ENCODE measurements at regions not wholly inside any gene's neighbourhood (a gene's known extent, or its start where the extent isn't known, plus 50 kb on each side); places are given as distances from the start of the nearest gene placed in this dataset.
"Not testable (repeated sequence)": the region's sequence is repeated elsewhere in the genome, so short reads cannot be mapped to it uniquely, and the experiment has no call there.

DNA sequence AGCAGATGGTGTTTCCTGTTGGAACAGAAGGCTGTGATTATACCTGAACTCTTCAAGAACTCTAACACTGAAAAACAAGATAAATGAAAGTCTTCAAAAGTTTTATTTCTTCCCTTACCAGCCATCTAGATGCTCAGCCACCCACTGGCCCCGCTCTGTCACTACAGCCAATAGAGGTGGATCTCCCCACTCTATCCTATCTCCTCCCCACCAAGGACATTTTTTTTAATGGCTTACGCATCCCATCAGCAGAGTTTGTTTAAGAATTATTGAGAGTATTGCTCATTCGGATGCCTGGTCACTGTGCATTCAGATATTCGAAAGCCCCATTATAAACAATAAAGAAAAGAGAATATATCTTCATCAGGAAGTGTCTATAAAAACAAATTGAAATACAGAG lies 159.4 kb downstream of the RASEF start:
- DNase-seq, result no peak
- Mint-ChIP-seq H3K27ac (no peak overlapping the region), H3K4me1 (ENCODE audit: low read depth) (no peaks in the 10 kb centered on the region), H3K9me3 (no peaks in the 10 kb centered on the region), H3K36me3 (ENCODE audit: low read depth) (no peaks in the 10 kb centered on the region), H3K27me3 (ENCODE audit: insufficient read depth) (no peaks in the 10 kb centered on the region; the same call in 1 of the 2 replicates), H3K4me3 (no peak overlapping the region)
- TF ChIP-seq, protein P1, sequence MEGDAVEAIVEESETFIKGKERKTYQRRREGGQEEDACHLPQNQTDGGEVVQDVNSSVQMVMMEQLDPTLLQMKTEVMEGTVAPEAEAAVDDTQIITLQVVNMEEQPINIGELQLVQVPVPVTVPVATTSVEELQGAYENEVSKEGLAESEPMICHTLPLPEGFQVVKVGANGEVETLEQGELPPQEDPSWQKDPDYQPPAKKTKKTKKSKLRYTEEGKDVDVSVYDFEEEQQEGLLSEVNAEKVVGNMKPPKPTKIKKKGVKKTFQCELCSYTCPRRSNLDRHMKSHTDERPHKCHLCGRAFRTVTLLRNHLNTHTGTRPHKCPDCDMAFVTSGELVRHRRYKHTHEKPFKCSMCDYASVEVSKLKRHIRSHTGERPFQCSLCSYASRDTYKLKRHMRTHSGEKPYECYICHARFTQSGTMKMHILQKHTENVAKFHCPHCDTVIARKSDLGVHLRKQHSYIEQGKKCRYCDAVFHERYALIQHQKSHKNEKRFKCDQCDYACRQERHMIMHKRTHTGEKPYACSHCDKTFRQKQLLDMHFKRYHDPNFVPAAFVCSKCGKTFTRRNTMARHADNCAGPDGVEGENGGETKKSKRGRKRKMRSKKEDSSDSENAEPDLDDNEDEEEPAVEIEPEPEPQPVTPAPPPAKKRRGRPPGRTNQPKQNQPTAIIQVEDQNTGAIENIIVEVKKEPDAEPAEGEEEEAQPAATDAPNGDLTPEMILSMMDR (IDR thresholded peaks at IDR 0.05), result no peak

DNA sequence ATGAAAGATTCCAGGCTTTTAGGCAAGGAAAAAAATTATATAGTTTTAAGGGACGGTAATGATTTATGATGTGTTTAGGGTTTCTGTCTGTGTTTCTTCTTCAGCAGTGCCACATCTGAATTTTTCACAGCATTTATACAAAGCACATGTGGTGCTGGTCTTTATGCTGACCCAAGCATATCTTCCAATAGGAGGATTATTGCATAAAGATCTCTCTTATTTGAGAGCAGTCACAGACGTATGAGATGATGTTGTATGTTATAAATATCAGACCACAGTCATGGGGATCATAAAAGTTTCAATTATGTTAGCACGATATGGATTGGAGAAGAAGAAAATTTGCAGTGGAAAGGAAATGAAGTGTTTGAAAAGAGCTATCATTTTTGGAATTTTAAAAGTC lies 150.9 kb downstream of the RASEF start:
- Mint-ChIP-seq H3K4me1 (ENCODE audit: low read depth) (no peaks in the 10 kb centered on the region), H3K27me3 (ENCODE audit: insufficient read depth) (no peaks in the 10 kb centered on the region), H3K27ac (no peak overlapping the region), H3K36me3 (ENCODE audit: low read depth) (peaks cover 7% of the 10 kb centered on the region), H3K4me3 (no peak overlapping the region), H3K9me3 (peaks cover 27% of the 10 kb centered on the region)
- TF ChIP-seq, protein P1 (IDR thresholded peaks at IDR 0.05), result no peak
- no peak for DNase-seq

DNA sequence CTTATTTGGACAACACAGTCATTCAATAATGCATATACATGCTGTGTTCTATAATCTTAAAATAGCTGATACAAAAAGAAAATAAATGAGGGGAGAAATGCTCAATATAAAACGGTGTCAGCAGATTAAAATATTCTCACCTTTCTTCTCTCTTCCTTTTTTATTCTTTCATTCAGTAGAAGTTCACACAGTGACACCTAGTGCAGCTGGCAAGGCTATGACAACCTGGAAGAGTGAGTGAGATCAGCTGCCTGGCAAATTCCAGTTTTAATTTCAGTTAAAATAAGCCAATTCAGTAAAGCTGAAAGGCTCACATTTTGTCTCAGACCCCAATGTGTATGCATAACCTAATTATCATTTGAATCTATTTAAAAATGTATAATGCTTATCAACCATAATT lies 150.3 kb downstream of the RASEF start:
- H3K27ac Mint-ChIP-seq, result no peak overlapping the region
- peaks cover 7% of the 10 kb centered on the region for H3K36me3 Mint-ChIP-seq (ENCODE audit: low read depth)
- H3K27me3 Mint-ChIP-seq (ENCODE audit: insufficient read depth), result no peaks in the 10 kb centered on the region
- TF ChIP-seq, protein P1 (IDR thresholded peaks at IDR 0.05), result no peak
- no peaks in the 10 kb centered on the region for H3K4me1 Mint-ChIP-seq (ENCODE audit: low read depth)
- H3K4me3 Mint-ChIP-seq, result no peak overlapping the region
- peaks cover 30% of the 10 kb centered on the region for H3K9me3 Mint-ChIP-seq
- no peak for DNase-seq

DNA sequence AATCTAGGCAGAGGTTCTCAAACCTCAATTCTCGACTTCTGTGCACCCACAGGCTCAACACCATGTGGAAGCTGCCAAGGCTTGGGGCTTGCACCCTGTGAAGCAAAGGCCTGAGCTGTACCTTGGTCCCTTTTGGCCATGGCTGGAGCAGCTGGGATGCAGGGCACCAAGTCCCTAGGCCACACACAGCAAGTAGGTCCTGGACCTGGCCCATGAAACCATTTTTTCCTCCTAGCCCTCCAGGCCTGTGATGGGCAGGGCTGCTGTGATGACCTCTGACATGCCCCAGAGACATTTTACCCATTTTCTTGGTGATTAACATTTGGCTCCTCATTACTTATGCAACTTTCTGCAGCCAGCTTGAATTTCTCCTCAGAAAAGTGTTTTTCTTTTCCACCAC lies 146.7 kb downstream of the RASEF start:
- H3K27ac Mint-ChIP-seq; H3K27me3 Mint-ChIP-seq (ENCODE audit: insufficient read depth); DNase-seq; H3K4me1 Mint-ChIP-seq (ENCODE audit: low read depth); H3K4me3 Mint-ChIP-seq; H3K36me3 Mint-ChIP-seq (ENCODE audit: low read depth): not testable (repeated sequence)
- peaks cover 30% of the 10 kb centered on the region for H3K9me3 Mint-ChIP-seq

DNA sequence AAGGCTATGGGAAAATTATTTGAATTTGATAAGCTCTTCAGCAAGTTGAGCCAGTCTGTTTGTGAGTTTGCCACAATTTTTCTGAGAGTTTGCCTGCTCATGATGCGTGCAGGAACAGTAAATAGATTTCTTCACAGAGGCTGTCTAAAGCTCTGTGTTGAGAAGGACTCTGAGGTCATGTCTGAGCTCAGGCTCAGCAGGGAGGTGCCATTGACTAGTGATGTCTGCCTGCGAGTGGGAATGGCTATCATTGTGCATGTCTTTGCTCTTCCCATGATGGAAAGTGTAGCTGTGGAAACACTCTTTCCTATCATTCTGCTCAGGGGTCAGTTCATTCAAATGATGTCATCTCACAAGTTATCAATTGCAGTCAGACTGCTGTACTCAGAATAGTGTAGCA lies 142.8 kb downstream of the RASEF start:
- Mint-ChIP-seq H3K27ac (no peak overlapping the region), H3K36me3 (ENCODE audit: low read depth) (peaks cover 7% of the 10 kb centered on the region), H3K27me3 (ENCODE audit: insufficient read depth) (no peaks in the 10 kb centered on the region), H3K9me3 (peaks cover 21% of the 10 kb centered on the region), H3K4me3 (no peak overlapping the region), H3K4me1 (ENCODE audit: low read depth) (no peaks in the 10 kb centered on the region)
- TF ChIP-seq, protein P1 (IDR thresholded peaks at IDR 0.05), result no peak
- DNase-seq, result no peak

DNA sequence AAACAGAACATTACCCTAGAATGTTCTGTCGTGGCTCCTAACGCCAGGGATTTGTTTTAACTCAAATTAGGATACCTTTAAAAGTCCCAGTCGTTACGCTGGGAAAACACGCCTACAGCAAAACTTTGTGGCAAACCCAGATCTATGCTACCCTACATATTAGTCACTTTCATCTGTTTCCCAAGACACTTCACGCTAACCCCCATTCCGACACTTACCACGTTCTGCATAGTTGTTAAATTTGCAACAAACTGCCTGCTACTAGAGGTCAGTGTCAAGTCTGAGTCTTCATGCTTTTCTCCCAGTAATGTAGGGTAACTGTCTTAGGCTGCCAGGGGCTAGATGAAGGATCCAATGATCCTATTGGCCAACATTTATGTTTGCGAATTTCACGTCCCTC lies 140.3 kb downstream of the RASEF start:
- TF ChIP-seq, protein P1 (IDR thresholded peaks at IDR 0.05), result no peak
- Mint-ChIP-seq H3K4me1 (ENCODE audit: low read depth) (no peaks in the 10 kb centered on the region), H3K27me3 (ENCODE audit: insufficient read depth) (no peaks in the 10 kb centered on the region; the same call in 1 of the 2 replicates), H3K4me3 (no peak overlapping the region), H3K9me3 (no peaks in the 10 kb centered on the region), H3K27ac (no peak overlapping the region), H3K36me3 (ENCODE audit: low read depth) (no peaks in the 10 kb centered on the region)
- no peak for DNase-seq
